Stomach (tissue), 4 donors: ENCODE measurements at regions not wholly inside any gene's neighbourhood (a gene's known extent, or its start where the extent isn't known, plus 50 kb on each side); places are given as distances from the start of the nearest gene placed in this dataset.

Experiments
- POLR2AphosphoS5 ChIP-seq, 3 donors: sonication (generic); formaldehyde crosslinking; IDR thresholded peaks; one replicate each; pipeline ENCODE4 v1.6.1; 2016; ENCODE audit warnings: antibody characterized with exemption in 3 of 3
- TF ChIP-seq, protein P1 (sequence below), 7 experiments: fragments of 450-650 bp in 4 of 7; fragments of 200-600 bp in 3 of 7; sonication (generic) in 3 of 7; IDR thresholded peaks; one replicate each; pipeline ENCODE4 v1.5.1; 2016 to 2019; ENCODE audit warnings: antibody characterized with exemption in 7 of 7, control low read depth in 2 of 7, mild to moderate bottlenecking in 1 of 7

DNA sequence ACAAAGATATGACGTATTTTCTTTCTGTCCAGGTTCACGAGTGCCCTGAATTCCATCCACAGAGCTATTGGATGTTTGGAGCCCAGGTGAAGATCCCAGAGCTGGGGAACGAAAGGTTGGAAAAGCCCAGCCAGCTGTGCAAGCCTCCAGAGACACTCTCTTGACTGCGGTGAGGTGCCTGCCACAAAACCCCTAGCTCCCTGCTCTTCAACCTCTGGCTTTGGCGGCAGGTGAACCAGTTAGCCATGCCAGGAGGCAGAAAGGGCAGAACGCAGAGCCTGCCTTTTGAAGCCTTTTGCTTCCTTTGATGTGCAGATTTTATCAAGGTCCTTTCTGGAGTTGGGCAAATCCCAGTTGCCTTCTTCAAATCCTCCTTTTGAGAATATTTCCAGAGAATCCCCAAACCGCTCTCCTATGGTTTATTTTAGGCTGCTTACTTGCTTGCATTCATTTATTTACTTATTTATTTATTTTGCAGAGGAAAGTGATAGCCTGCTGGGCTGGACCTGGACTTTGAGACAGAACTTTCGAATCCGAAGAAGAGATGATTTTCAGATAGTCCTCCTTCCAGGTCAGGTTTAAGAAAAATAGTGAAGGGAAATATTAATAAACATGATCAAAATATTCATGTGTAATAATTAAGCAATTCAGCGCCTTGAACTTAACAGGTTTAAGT, 411.2 kb upstream of the TBX3 start:
- TF ChIP-seq, protein P1, sequence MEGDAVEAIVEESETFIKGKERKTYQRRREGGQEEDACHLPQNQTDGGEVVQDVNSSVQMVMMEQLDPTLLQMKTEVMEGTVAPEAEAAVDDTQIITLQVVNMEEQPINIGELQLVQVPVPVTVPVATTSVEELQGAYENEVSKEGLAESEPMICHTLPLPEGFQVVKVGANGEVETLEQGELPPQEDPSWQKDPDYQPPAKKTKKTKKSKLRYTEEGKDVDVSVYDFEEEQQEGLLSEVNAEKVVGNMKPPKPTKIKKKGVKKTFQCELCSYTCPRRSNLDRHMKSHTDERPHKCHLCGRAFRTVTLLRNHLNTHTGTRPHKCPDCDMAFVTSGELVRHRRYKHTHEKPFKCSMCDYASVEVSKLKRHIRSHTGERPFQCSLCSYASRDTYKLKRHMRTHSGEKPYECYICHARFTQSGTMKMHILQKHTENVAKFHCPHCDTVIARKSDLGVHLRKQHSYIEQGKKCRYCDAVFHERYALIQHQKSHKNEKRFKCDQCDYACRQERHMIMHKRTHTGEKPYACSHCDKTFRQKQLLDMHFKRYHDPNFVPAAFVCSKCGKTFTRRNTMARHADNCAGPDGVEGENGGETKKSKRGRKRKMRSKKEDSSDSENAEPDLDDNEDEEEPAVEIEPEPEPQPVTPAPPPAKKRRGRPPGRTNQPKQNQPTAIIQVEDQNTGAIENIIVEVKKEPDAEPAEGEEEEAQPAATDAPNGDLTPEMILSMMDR (IDR thresholded peaks at IDR 0.05) = no peak
- TF ChIP-seq POLR2AphosphoS5 (IDR thresholded peaks at IDR 0.05) = no peak
